Posterior vena cava (tissue), 2 donors: ENCODE measurements at regions not wholly inside any gene's neighbourhood (a gene's known extent, or its start where the extent isn't known, plus 50 kb on each side); places are given as distances from the start of the nearest gene placed in this dataset.
"Not testable (repeated sequence)": the region's sequence is repeated elsewhere in the genome, so short reads cannot be mapped to it uniquely, and the experiment has no call there.

Experiments used
- DNase-seq: peaks from one replicate; pipeline ENCODE4 v3.0.0-alpha.2; 2020; ENCODE audit warnings: low spot score
- intact Hi-C, 2 donors: fragments of 100-400 bp; cut with DNase I; formaldehyde crosslinking; loops; one replicate each; pipeline versions ENCODE4 v1.14.1 to v1.14.2; 2022 to 2023
- donor health status: DM: yes; HTN: yes; CAD: no.
- donor health status: DM: yes; HTN: yes; CAD: no.

DNA sequence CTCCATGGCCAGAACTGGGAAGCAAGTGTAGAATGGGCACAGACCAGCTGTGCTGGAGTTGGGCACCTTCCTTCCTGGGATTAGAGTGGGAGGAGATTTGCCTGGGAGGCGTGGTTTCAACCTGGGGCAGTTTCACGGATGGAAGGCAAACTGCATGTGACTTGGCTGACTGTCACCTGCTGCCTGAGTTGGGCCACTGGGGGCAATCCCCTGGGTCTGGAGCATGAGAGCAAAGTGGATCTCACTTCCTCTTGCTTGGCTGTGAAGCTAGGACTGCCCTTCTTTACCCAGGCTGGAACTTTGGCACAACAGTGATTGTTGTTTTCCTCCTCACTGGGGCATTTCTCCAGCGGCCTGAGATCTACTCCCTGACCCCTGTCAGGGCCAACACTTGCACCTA lies 1247.0 kb upstream of the EPHA6 start:
- no peak for DNase-seq
- intact Hi-C loops, result no loop called here

DNA sequence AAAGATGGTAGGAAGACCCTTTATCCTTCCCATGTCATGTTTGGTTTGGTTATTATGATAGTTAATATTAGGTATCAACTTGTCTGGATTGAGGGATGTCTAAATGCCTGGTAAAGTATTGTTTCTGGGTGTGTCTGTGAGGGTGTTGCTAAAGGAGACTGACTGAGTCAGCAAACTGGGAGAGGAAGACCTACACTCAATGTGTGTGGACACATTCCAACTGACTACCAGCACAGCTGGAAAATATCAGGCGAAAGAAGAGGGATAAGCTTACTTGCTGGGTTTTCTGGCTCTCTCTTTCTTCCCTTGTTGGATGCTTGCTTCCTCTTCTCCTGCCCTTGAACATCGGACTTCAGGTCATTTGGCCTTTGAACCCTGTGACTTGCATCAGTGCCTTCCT lies 1227.6 kb upstream of the EPHA6 start:
- intact Hi-C loops, result no loop called here
- no peak for DNase-seq

DNA sequence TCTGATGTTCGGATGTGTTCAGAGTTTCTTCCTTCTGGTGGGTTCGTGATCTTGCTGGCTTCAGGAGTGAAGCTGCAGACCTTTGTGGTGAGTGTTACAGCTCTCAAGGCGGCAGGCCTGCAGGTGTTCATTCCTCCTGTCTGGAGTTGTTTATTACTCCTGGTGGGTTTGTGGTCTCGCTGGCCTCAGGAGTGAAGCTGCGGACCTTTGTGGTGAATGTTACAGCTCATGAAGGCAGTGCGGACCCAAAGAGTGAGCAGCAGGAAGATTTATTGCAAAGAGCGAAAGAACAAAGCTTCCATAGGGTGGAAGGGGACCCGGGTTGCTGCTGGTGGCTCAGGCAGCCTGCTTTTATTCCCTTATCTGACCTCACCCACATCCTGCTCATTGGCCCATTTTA lies 1226.8 kb upstream of the EPHA6 start:
- DNase-seq, intact Hi-C loops: not testable (repeated sequence)

DNA sequence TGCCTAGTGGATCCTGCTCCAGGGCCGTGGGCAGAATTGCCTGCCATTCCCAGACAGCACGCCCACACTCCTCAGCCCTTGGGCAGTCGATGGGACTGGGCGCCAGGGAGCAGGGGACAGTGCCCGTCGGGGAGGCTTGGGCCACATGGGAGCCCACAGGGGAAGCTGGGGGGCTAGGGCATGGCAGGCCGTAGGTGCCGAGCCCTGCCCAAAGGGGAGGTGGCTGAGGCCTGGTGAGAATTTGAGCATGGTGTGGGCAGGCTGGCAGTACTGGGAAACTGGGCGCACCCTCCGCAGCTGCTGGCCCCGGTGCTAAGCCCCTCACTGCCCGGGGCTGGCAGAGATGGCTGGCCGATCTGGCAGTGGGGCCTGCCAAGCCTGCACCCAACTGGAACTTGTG lies 1225.9 kb upstream of the EPHA6 start:
- intact Hi-C loops, result no loop called here
- no peak for DNase-seq

DNA sequence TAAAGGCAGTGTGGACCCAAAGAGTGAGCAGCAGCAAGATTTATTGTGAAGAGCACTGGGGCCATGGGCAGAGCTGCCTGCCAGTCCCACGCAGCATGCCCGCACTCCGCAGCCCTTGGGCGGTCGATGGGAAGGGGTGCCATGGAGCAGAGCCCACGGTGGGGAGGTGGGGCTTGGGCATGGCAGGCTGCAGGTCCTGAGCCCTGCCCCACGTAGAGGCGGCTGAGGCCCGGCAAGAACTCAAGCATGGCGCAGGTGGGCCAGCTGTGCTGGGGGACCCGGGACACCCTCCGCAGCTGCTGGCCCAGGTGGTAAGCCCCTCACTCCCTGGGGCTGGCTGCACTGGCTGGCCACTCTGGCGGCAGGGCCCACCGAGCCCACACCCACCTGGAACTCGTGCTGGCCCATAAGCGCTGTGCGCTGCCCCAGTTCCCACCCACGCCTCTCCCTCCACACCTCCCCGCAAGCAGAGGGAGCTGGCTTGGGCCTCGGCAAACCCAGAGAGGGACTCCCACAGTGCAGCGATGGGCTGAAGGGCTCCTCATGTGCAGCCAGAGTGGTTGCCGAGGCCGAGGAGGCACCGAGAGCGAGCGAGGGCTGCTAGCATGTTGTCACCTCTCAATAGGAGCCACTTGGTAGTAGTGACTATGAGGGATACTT lies 1218.8 kb upstream of the EPHA6 start:
- intact Hi-C loops, result no loop called here
- no peak for DNase-seq

DNA sequence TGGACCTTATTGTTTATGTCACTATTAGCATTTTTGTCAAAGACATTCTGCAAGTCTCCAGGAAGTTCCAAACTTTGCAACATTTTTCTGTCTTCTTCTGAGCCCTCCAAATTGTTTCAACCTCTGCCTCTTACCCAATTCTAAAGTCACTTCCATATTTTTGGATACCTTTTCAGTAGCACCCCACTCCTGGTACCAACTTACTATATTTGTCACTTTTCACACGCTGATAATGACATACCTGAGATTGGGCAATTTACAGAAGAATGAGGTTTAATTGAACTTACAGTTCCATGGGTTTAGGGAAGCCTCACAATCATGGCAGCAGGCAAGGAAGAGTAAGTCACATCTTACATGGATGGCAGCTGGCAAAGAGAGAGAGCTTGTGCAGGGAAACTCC lies 1206.5 kb upstream of the EPHA6 start:
- DNase-seq, result no peak
- intact Hi-C loops, result no loop called here

DNA sequence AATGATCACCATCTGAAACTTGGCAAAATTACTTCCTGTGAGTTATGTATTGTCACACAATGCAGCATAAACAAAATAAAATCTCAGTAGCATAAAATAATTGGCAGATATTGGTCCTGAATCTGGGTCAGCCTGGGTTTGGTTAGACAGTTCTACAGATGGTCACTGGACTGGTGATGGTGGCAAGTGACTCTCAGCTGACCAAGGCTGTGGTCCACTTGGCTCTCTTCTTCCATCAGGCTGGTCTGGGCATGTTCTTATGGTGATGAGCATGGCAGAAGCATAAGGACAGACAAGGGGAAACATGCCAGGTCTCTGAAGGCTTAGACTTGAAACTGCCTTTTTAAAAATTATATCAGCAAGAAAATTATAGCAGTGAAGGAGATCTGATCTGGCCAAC lies 1205.0 kb upstream of the EPHA6 start:
- DNase-seq, result no peak
- intact Hi-C loops, result no loop called here

DNA sequence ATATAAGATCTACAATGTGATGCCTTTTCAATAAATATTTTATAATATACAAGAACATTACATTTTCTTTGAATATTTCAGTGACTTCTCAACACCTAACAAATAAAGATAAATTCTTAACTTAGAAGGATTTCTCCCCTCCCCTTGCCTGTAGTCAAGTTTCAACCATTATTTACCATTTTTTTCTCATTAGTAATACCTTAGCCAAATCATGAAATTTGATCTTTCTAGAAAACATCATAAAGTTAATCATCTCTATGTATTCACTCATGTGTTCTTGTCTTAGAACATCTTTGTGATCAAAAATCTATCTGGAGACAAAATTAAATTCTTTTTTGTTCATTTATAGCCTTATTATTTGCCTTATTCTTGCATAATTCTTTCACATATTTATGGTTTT lies 1201.8 kb upstream of the EPHA6 start:
- intact Hi-C loops, result no loop called here

DNA sequence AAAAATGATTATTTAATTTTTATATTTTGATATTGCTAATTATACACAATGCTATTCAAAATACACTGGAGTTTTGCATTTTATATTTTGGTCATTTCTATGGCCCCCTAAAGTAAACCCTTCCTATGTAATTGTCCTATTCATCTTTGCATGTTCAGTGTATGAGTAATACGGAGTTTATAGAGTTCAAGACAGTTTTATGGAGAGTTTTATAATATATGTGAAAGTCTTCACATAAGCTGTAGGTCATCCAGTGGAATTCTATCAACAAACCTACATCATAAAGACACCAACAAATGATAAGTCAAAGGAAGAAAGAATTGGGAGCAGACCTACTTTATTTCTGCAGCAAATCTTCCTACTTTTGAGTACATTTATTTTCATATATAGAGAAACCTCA lies 1200.4 kb upstream of the EPHA6 start:
- DNase-seq, result no peak
- intact Hi-C loops, result no loop called here

More for the DNA sequence above, 1201.8 kb upstream of the EPHA6 start:
- DNase-seq, result no peak

DNA sequence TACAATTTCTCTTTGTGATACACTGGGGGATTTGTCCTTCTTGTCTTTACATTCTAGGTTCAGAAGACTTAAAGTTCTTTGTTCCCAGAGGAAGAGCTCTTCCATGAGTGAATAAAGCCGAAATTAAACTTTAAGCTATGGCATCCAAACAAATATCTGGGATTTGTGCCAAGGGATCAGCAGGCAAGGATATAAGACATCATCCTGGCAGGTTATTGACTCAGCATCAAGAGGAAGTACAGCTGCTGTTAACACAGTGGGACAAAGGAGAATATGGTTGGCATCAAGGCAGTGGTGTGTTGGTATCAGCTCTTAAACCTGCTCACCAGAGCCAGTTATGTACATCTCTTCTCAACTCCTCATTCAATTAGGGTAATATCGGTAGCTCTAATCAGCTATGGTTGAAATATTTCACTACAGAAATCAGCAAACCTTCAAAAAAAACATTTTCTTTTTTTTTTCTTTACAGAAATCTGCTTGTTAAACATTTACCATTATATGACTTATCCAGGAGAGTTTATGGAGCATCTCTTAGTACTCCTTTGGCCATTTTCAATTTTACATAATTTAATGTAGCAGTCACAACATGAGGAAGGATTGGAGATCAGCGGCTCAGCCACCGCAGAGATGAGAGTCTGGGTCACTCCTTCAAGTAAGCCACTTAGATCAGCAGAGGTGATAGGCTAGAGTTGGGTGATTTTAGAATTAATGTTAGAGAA lies 1198.6 kb upstream of the EPHA6 start:
- intact Hi-C loops, result no loop called here
- no peak for DNase-seq

DNA sequence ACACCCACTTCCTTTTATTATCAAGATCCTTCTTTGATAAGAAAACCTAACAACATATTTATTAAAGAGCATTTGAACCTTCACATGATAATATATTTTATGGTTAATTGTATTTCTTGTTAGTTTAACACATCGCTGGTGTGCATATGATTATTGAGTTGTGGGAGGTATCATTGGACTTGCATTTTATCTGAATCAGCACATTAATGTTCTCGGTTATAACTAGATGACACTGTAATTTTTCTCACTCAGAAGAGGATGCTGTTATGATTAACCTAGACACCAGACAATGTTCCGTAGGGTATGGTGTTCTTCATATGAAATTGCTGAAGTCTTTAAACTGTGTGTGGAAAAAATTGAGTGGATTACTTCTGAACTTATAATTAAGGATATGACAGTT lies 1188.3 kb upstream of the EPHA6 start:
- no peak for DNase-seq
- intact Hi-C loops, result no loop called here

DNA sequence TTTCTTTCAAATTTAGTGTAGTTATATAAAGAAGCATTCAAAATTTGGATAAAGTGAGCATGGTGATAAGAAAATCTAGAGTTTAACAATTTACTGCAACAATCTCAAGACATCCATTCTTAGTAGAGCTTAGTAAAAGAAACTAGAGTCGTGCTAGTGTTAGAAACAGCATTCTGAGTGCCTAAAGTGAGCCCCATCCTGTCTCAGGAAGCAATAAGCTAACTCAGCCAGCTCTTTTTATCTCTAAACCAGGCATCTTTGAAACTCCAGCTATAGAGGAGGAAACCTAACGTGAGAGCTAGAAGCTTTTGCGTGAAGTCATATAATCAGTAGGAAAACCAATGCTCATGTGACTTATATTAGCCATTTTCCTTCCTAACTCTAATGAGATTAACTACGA lies 1187.1 kb upstream of the EPHA6 start:
- intact Hi-C loops, result no loop called here

DNA sequence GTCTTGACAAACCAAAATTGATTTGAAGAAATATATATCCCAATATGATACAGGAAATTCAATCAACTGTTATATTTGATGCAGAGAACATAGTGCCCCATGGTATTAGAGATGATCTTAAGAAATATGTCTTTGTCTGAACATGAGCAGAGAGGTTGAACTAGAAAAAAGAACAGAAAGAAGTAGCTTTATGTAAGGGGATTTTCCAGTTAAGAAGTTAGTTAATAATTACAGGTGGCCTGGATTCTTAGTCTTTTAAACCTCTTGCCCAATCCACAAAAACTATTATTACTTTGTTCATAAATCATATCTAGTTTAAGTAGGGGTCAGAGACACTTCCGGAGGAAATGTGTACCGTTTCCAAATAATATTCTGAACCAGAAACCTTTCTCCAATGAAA lies 1186.7 kb upstream of the EPHA6 start:
- no peak for DNase-seq
- intact Hi-C loops, result no loop called here

More for the DNA sequence above, 1187.1 kb upstream of the EPHA6 start:
- DNase-seq, result no peak

DNA sequence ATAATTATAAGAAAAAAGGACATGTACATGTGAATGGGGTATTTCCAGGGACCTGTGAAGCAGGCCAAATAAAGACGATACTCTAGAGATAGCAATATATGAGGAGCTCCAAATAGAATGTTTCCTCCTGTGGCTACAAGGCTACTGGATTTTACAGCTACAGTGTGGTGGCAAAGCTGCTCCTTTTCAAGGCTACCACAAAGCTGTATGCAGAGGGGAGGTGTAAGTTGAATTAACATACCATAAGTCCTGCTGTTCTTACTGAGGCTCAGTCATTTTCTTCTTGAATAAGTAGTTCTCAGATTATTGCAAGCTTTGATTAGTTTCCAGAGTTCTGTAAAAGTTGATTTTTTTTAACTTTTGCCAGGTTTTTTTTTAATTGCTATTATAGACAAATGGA lies 1184.6 kb upstream of the EPHA6 start:
- DNase-seq, result no peak
- intact Hi-C loops, result no loop called here

DNA sequence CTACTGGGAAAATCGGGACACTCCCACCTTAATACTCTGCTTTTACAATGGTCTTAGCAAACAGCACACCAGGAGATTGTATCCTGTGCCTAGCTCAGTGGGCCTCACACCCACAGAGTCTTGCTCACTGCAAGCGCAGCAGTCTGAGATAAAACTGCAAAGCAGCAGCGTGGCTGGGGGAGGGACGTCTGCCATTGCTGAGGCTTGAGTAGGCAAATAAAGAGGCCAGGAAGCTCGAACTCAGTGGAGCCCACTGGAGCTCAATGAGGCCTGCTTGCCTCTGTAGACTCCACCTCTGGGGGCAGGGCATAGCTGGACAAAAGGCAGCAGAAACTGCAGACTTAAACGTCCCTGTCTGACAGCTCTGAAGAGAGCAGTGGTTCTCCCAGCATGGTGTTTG lies 1169.1 kb upstream of the EPHA6 start:
- DNase-seq, result no peak
- intact Hi-C loops, result no loop called here

DNA sequence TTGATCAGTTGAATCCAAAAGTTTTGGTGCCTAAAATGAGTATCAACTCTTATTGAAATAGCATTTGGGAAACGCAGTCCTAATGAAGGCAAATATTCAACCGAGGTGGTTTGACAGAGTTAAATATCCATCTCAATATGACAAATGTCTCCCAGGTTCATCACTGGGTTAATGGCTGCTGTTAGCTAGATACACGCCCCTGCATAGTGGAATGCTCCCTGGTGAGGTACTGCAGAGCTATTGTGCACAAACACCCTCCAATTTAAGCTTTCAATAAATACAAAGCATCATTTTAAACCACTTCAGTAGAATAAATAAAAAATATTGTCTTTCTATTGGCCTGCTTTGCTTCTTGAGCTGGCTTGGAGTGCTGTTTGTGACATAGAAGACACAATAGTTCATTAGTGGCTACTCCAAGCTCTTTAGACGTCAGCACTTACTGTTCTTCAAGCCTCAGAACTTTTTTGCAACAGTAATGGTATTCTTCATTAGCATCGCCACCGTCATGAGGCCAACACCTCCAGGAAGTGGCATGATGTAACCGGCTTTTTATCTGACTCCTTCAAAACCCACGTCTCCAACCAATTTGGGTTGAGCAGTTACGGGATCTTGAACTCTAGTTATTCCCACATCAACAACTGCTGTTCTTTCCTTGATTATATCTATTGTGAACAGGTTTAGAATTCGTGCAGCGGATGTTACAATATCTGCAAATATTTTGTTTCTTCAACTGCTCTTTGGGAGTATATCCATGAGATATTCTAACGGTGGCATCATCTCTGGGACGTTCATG lies 1159.6 kb upstream of the EPHA6 start:
- no peak for DNase-seq
- intact Hi-C loops, result no loop called here

DNA sequence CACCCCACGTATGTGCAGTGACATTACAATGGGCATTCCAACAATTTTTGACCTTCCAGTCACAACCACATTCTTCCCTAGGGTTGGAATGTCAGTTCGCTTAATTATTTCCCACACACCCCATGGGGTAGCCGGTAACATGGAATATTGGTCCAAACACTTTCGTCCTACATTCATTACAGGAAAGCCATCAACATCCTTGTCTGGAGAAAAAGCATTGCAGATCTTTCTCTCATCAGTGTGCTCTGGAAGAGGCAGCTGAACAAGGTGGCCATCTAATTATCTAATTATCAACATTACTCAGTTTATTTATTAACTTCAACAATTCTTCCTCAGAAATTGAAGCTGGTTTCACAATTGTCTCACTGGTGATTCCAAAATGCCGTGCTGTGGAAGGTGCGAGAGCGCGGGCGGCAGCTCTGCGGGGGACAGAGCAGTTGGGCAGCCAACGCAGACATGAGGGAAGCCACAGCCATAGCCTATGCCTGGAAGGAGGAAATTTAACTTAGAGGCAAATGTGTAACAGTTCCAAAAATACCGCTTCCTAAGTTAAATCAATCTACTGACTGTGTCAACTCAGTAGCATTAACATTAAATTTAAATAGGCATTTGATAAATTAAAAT lies 1158.9 kb upstream of the EPHA6 start:
- DNase-seq, result no peak
- intact Hi-C loops, result no loop called here

DNA sequence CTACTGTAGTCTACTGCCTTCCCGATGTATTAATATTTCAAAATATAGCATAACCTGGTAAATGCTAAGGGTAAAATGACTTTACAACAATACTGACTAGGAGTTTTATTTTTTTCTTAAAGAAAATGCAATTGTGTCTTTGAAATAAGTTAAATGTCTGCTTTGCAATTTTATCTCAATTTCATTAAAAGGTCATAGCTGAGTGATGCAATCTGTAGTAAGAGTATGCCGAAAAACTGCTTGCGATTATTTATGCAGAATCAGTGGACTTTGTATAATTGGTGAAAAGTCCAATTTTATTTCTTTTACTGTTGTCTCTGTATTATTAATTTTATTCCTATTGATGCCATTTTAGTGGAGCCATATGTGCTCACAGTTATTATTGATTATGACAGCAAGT lies 1143.6 kb upstream of the EPHA6 start:
- intact Hi-C loops, result no loop called here
- no peak for DNase-seq

DNA sequence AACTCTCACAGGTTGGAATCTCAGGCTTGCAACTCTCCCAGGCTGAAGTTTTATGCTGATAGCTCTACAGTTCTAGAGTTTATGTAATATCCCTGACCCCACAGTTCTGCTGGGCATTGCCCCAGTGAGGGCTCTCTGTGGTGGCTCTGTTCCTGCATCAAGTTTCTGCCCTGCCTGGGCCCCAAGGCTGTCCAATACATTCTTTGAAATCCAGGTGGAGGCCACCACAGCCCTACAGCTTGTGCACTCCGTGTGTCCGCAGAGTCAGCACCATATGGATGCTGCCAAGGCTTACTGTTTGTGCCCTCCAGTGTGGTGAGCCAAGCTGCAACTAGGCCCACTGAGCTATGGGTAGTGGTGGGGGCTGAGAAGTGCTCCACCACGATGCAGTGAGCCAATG lies 1141.2 kb upstream of the EPHA6 start:
- no peak for DNase-seq
- intact Hi-C loops, result no loop called here

DNA sequence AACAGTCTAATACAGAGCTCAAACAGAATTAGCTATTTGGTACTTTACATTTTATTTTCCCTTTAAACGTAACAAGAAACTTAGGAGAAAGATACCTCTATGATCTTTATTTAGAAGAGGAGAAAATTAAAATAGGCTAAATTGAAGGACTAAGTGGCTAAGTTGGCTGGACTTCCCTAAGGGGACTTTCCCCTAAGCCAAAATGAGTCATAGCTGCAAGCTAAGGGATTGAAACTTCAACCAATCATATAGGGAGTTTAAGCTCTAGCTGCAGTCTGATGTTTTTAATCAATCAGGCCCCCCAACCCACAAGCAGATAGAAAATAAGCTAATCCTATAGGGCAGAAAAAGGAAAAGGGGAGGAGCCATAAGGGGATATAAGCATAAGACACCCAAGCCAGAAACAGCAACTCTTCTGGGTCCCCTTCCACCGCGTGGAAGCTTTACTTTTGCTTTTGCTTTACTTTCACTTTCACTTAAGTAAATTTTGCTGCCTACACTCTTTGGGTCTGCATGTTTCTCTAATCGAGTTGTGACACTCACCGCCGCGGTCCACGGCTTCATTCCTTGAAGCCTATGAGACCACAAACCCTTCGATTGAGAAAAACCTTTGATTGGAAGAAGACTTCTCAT lies 1108.5 kb upstream of the EPHA6 start:
- DNase-seq, result no peak
- intact Hi-C loops, result no loop called here
